ENCODE measurements at regions not wholly inside any gene's neighbourhood (a gene's known extent, or its start where the extent isn't known, plus 50 kb on each side); places are given as distances from the start of the nearest gene placed in this dataset.

GRCh38 chr4:160580581-160580980 lies 1477.7 kb downstream of the RAPGEF2 start:
- Histone ChIP-seq H3K9me3 (ENCODE audit: insufficient read depth, low read depth, low read length) (no peaks in the 10 kb centered on the region), H3K4me1 (ENCODE audit: insufficient read depth, low read length) (no peaks in the 10 kb centered on the region), H3K27me3 (ENCODE audit: insufficient read depth, low read length) (no peaks in the 10 kb centered on the region), H3K27ac (ENCODE audit: low read depth, low read length) (no peak overlapping the region), H3K36me3 (ENCODE audit: insufficient read depth, low read length) (no peaks in the 10 kb centered on the region), H4K20me1 (ENCODE audit: insufficient read depth, low read length) (no peaks in the 10 kb centered on the region), H3K4me3 (ENCODE audit: insufficient read depth, low read depth, low read length) (no peak overlapping the region), H2AFZ (ENCODE audit: low read depth, low read length) (no peak overlapping the region), H3K4me2 (ENCODE audit: low read length) (no peak overlapping the region), H3K79me2 (ENCODE audit: insufficient read depth, low read length) (no peaks in the 10 kb centered on the region), H3K9ac (ENCODE audit: low read length) (no peak overlapping the region)
- TF ChIP-seq CTCF (IDR thresholded peaks at IDR 0.05; ENCODE audit: insufficient read depth, low read depth, low read length), result no peak
- TF ChIP-seq EZH2 (IDR thresholded peaks at IDR 0.05; ENCODE audit: insufficient read depth, low read length), result no peak
- H3K9me3 Mint-ChIP-seq (ENCODE audit: unreplicated experiment), result peaks cover 10% of the 10 kb centered on the region
- no peaks in the 10 kb centered on the region for H3K27me3 Mint-ChIP-seq (ENCODE audit: low read depth, unreplicated experiment)
- H3K4me3 Mint-ChIP-seq (ENCODE audit: unreplicated experiment), result no peak overlapping the region
- H3K36me3 Mint-ChIP-seq (ENCODE audit: low read depth, unreplicated experiment), result no peaks in the 10 kb centered on the region
- FAIRE-seq (no peak), DNase-seq (ENCODE audit: low read depth) (no peak)
- no peaks in the 10 kb centered on the region for H3K4me1 Mint-ChIP-seq (ENCODE audit: low read depth, unreplicated experiment)
- H3K27ac Mint-ChIP-seq (ENCODE audit: unreplicated experiment), result no peak overlapping the region

GRCh38 chr4:160592258-160592657 lies 1489.4 kb downstream of the RAPGEF2 start:
- no peaks in the 10 kb centered on the region for H3K27me3 Mint-ChIP-seq (ENCODE audit: low read depth, unreplicated experiment)
- Histone ChIP-seq H3K4me2 (ENCODE audit: low read length) (no peak overlapping the region), H3K9ac (ENCODE audit: low read length) (no peak overlapping the region), H3K4me3 (ENCODE audit: insufficient read depth, low read depth, low read length) (no peak overlapping the region), H2AFZ (ENCODE audit: low read depth, low read length) (no peak overlapping the region), H3K9me3 (ENCODE audit: insufficient read depth, low read depth, low read length) (no peaks in the 10 kb centered on the region), H3K27ac (ENCODE audit: low read depth, low read length) (no peak overlapping the region), H3K36me3 (ENCODE audit: insufficient read depth, low read length) (no peaks in the 10 kb centered on the region), H4K20me1 (ENCODE audit: insufficient read depth, low read length) (no peaks in the 10 kb centered on the region), H3K79me2 (ENCODE audit: insufficient read depth, low read length) (no peaks in the 10 kb centered on the region), H3K27me3 (ENCODE audit: insufficient read depth, low read length) (no peaks in the 10 kb centered on the region), H3K4me1 (ENCODE audit: insufficient read depth, low read length) (no peaks in the 10 kb centered on the region)
- H3K9me3 Mint-ChIP-seq (ENCODE audit: unreplicated experiment), result no peaks in the 10 kb centered on the region
- TF ChIP-seq CTCF (IDR thresholded peaks at IDR 0.05; ENCODE audit: insufficient read depth, low read depth, low read length), result no peak
- no peak for TF ChIP-seq EZH2 (IDR thresholded peaks at IDR 0.05; ENCODE audit: insufficient read depth, low read length)
- H3K36me3 Mint-ChIP-seq (ENCODE audit: low read depth, unreplicated experiment), result no peaks in the 10 kb centered on the region
- no peaks in the 10 kb centered on the region for H3K4me1 Mint-ChIP-seq (ENCODE audit: low read depth, unreplicated experiment)
- H3K27ac Mint-ChIP-seq (ENCODE audit: unreplicated experiment), result no peak overlapping the region
- no peak for FAIRE-seq
- DNase-seq (ENCODE audit: low read depth), result no peak
- H3K4me3 Mint-ChIP-seq (ENCODE audit: unreplicated experiment), result no peak overlapping the region

GRCh38 chr4:160595646-160596045 lies 1492.8 kb downstream of the RAPGEF2 start:
- Mint-ChIP-seq H3K27ac (ENCODE audit: unreplicated experiment) (no peak overlapping the region), H3K36me3 (ENCODE audit: low read depth, unreplicated experiment) (no peaks in the 10 kb centered on the region), H3K27me3 (ENCODE audit: low read depth, unreplicated experiment) (no peaks in the 10 kb centered on the region), H3K4me3 (ENCODE audit: unreplicated experiment) (no peak overlapping the region), H3K9me3 (ENCODE audit: unreplicated experiment) (no peaks in the 10 kb centered on the region), H3K4me1 (ENCODE audit: low read depth, unreplicated experiment) (no peaks in the 10 kb centered on the region)
- Histone ChIP-seq H3K36me3 (ENCODE audit: insufficient read depth, low read length) (no peaks in the 10 kb centered on the region), H3K4me1 (ENCODE audit: insufficient read depth, low read length) (no peaks in the 10 kb centered on the region), H2AFZ (ENCODE audit: low read depth, low read length) (no peak overlapping the region), H3K79me2 (ENCODE audit: insufficient read depth, low read length) (no peaks in the 10 kb centered on the region), H3K9me3 (ENCODE audit: insufficient read depth, low read depth, low read length) (no peaks in the 10 kb centered on the region), H3K4me3 (ENCODE audit: insufficient read depth, low read depth, low read length) (no peak overlapping the region), H3K27me3 (ENCODE audit: insufficient read depth, low read length) (no peaks in the 10 kb centered on the region), H4K20me1 (ENCODE audit: insufficient read depth, low read length) (no peaks in the 10 kb centered on the region), H3K4me2 (ENCODE audit: low read length) (no peak overlapping the region), H3K27ac (ENCODE audit: low read depth, low read length) (no peak overlapping the region), H3K9ac (ENCODE audit: low read length) (no peak overlapping the region)
- DNase-seq (ENCODE audit: low read depth) (no peak), FAIRE-seq (no peak)
- TF ChIP-seq CTCF (IDR thresholded peaks at IDR 0.05; ENCODE audit: insufficient read depth, low read depth, low read length) (no peak), EZH2 (IDR thresholded peaks at IDR 0.05; ENCODE audit: insufficient read depth, low read length) (no peak)
